ENCODE measurements at regions not wholly inside any gene's neighbourhood (a gene's known extent, or its start where the extent isn't known, plus 50 kb on each side); places are given as distances from the start of the nearest gene placed in this dataset.

DNA sequence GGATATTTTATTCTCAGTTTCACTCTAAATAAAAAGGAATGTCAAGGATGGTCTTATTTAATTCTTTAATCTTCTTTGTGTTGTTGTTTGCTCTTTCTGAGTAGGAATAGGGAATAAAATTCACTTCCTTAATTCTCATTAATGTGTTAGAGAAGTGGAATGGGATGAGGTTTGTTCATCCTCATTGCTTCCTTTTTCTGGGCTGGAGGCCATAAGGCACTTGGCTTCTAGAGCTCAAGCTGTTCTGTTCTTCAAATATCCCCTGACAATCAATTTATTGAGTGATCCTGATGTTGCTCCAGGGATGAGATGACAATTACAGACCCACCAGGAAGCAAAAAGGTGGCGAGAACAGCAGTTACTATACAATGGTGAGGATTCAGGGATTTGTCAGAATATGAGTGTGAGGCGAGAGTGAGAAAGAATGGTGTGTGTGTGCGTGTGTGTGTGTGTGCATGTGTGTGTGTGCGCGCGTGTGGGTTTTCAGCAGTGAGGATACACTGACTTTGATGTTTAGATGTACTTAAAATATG lies 557.6 kb upstream of the FANCL start:
- Histone ChIP-seq H3K36me3 (no peaks in the 10 kb centered on the region), H3K27ac (no peak overlapping the region), H3K27me3 (no peaks in the 10 kb centered on the region), H3K9me3 (no peaks in the 10 kb centered on the region), H3K4me3 (no peak overlapping the region), H3K4me1 (no peaks in the 10 kb centered on the region)
- DNase-seq (ENCODE audit: low spot score in 2 of 2) = no peak
- intact Hi-C loops (cut with DNase I; ENCODE audit: low total_unique reads) = no loop called here
- TF ChIP-seq, protein P1, sequence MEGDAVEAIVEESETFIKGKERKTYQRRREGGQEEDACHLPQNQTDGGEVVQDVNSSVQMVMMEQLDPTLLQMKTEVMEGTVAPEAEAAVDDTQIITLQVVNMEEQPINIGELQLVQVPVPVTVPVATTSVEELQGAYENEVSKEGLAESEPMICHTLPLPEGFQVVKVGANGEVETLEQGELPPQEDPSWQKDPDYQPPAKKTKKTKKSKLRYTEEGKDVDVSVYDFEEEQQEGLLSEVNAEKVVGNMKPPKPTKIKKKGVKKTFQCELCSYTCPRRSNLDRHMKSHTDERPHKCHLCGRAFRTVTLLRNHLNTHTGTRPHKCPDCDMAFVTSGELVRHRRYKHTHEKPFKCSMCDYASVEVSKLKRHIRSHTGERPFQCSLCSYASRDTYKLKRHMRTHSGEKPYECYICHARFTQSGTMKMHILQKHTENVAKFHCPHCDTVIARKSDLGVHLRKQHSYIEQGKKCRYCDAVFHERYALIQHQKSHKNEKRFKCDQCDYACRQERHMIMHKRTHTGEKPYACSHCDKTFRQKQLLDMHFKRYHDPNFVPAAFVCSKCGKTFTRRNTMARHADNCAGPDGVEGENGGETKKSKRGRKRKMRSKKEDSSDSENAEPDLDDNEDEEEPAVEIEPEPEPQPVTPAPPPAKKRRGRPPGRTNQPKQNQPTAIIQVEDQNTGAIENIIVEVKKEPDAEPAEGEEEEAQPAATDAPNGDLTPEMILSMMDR (IDR thresholded peaks at IDR 0.05) = no peak
- no peak for TF ChIP-seq POLR2A (IDR thresholded peaks at IDR 0.05)
- TF ChIP-seq POLR2AphosphoS5 (IDR thresholded peaks at IDR 0.05) = no peak

DNA sequence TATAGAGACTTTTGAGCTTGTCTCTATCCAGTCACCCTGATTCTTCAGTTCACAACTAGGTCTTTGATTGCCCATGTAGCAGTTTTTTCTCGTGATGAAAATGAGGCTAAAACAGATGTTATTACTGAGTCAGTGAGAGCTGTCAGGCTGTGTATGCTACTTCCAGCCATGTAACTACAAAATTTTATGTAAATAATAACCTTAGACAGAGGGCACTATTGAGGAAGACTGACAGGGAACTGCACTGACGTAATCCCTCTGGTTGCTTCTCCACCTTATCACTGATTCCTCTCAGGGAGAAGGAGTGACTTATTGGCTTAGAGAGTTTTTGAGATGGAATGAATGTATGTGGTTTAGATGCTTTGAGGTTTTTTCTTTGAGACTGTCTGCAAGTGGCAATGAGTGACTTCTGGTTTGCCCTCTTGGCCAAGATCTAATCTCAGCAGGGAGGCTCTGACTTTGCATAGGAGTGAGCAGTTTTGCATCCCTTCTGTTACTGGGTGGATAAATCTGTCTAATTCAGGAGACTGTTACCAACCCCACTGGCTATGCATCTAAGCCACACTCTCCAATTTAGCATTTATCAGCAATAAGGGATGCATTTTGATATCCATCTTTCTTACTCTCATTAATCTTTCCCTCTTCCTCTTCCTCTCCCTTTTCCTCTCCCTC lies 555.2 kb upstream of the FANCL start:
- TF ChIP-seq POLR2AphosphoS5 (IDR thresholded peaks at IDR 0.05) = no peak
- no peak for TF ChIP-seq POLR2A (IDR thresholded peaks at IDR 0.05)
- TF ChIP-seq, protein P1 (IDR thresholded peaks at IDR 0.05) = no peak
- H3K27me3 ChIP-seq = no peaks in the 10 kb centered on the region
- H3K4me3 ChIP-seq = no peak overlapping the region
- H3K9me3 ChIP-seq = no peaks in the 10 kb centered on the region
- no peak for DNase-seq (ENCODE audit: low spot score in 2 of 2)
- intact Hi-C loops (cut with DNase I; ENCODE audit: low total_unique reads) = no loop called here
- H3K36me3 ChIP-seq = no peaks in the 10 kb centered on the region
- H3K27ac ChIP-seq = no peak overlapping the region
- H3K4me1 ChIP-seq = no peaks in the 10 kb centered on the region

DNA sequence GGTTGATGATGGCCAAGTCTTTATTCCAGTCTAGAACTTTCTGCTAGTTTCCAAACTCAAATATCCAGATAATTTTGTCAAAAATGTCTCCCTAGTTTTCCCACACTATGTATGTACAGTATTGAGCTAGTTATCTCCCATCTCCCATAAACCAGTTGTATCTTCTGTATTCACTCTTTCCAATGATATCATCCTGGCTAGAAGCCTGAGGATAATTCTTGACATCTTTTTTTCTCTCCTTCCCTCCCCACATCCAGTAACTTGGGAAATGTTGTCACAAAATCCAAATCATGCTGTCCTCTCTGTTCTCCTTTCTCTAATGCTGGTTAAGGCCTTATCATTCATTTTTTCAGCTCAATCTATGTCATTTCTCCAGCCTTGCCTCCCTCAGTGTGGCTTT lies 553.8 kb upstream of the FANCL start:
- H3K9me3 ChIP-seq = no peaks in the 10 kb centered on the region
- no peak overlapping the region for H3K4me3 ChIP-seq
- H3K4me1 ChIP-seq = no peaks in the 10 kb centered on the region

DNA sequence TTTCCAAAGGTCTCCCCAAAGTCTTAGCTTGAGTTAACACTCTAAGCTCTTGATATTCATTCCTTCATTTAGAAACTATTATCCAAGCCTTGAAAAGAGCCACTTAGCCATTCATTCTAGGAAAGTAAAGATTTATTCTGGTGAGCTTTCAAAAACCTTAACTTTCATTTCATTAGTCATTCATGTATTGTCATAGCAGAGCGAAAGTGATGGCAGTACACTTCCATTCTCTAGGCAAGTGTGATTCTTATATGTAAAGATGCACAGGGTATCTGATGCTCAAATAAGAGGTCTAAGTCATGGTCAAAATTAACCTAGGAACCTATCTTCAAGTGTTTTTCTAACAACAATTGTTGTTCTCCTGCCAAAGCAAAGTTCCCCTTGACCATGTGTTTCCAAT lies 553.0 kb upstream of the FANCL start:
- H3K4me3 ChIP-seq = no peak overlapping the region
- DNase-seq (ENCODE audit: low spot score in 2 of 2) = no peak
- H3K36me3 ChIP-seq = no peaks in the 10 kb centered on the region
- H3K9me3 ChIP-seq = no peaks in the 10 kb centered on the region
- no peaks in the 10 kb centered on the region for H3K4me1 ChIP-seq
- no peak overlapping the region for H3K27ac ChIP-seq
- TF ChIP-seq, protein P1 (IDR thresholded peaks at IDR 0.05) = no peak
- TF ChIP-seq POLR2A (IDR thresholded peaks at IDR 0.05) = no peak
- TF ChIP-seq POLR2AphosphoS5 (IDR thresholded peaks at IDR 0.05) = no peak
- no peaks in the 10 kb centered on the region for H3K27me3 ChIP-seq
- intact Hi-C loops (cut with DNase I; ENCODE audit: low total_unique reads) = no loop called here

More for the DNA sequence above, 553.8 kb upstream of the FANCL start:
- intact Hi-C loops (cut with DNase I; ENCODE audit: low total_unique reads) = no loop called here
- TF ChIP-seq POLR2AphosphoS5 (IDR thresholded peaks at IDR 0.05) (no peak), POLR2A (IDR thresholded peaks at IDR 0.05) (no peak)
- TF ChIP-seq, protein P1 (IDR thresholded peaks at IDR 0.05) = no peak
- no peak overlapping the region for H3K27ac ChIP-seq
- no peaks in the 10 kb centered on the region for H3K36me3 ChIP-seq
- no peaks in the 10 kb centered on the region for H3K27me3 ChIP-seq
- DNase-seq (ENCODE audit: low spot score in 2 of 2) = no peak

DNA sequence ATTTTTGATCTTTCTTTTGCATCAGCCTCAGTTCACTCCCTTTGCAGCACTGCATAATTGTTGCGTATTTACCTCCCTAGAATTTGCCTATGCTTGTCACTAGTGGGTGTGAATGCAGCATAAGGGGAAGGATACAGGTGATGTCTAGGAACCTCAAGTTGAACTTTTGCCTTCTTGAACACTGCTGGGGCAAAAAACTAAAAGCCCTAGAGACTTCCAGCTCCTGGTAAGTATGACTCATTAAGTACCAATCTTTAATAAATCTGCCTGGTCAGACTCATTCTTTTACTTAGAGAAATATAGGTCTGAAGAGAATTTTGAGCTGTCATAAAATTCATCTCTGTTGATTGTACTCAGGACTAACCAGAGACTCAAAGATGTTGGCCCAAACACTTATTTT lies 547.3 kb upstream of the FANCL start:
- DNase-seq (ENCODE audit: low spot score in 2 of 2) = no peak
- Histone ChIP-seq H3K9me3 (no peaks in the 10 kb centered on the region), H3K27me3 (no peaks in the 10 kb centered on the region), H3K27ac (no peak overlapping the region), H3K4me1 (no peaks in the 10 kb centered on the region), H3K36me3 (no peaks in the 10 kb centered on the region), H3K4me3 (no peak overlapping the region)
- intact Hi-C loops (cut with DNase I; ENCODE audit: low total_unique reads) = no loop called here
- TF ChIP-seq POLR2AphosphoS5 (IDR thresholded peaks at IDR 0.05) (no peak), POLR2A (IDR thresholded peaks at IDR 0.05) (no peak)
- TF ChIP-seq, protein P1 (IDR thresholded peaks at IDR 0.05) = no peak
